Duodenal mucosa (tissue), 2 donors: ENCODE measurements at regions not wholly inside any gene's neighbourhood (a gene's known extent, or its start where the extent isn't known, plus 50 kb on each side); places are given as distances from the start of the nearest gene placed in this dataset.
"Not testable (repeated sequence)": the region's sequence is repeated elsewhere in the genome, so short reads cannot be mapped to it uniquely, and the experiment has no call there.

Source experiments
- H3K27ac ChIP-seq: one replicate; pipeline ENCODE4 v1.7.0; 2013; ENCODE audit warnings: low read depth, low read length
- H3K27me3 ChIP-seq, 2 donors: one replicate each; pipeline ENCODE4 v1.7.0; 2013; ENCODE audit warnings: low read length in 2 of 2, control low read depth in 1 of 2; ENCODE audit not compliant: insufficient read depth in 2 of 2, control insufficient read depth in 1 of 2
- H3K36me3 ChIP-seq, 2 donors: one replicate each; pipeline ENCODE4 v1.7.0; 2013; ENCODE audit warnings: low read length in 2 of 2, control low read depth in 1 of 2; ENCODE audit not compliant: insufficient read depth in 2 of 2, control insufficient read depth in 1 of 2
- H3K4me1 ChIP-seq, 2 donors: one replicate each; pipeline ENCODE4 v1.7.0; 2013; ENCODE audit warnings: low read length in 2 of 2, control low read depth in 1 of 2; ENCODE audit not compliant: insufficient read depth in 2 of 2, control insufficient read depth in 1 of 2
- H3K4me3 ChIP-seq, 2 donors: one replicate each; pipeline ENCODE4 v1.7.0; 2013; ENCODE audit warnings: low read length in 2 of 2, low read depth in 1 of 2
- H3K9ac ChIP-seq, 2 donors: one replicate each; pipeline ENCODE4 v1.7.0; 2013; ENCODE audit warnings: low read length in 2 of 2, low read depth in 1 of 2
- H3K9me3 ChIP-seq, 2 donors: one replicate each; pipeline ENCODE4 v1.7.0; 2013; ENCODE audit warnings: low read length in 2 of 2, control low read depth in 1 of 2; ENCODE audit not compliant: control insufficient read depth in 1 of 2

- not testable (repeated sequence) for H3K27ac ChIP-seq, H3K4me1 ChIP-seq, H3K9ac ChIP-seq, H3K9me3 ChIP-seq, H3K27me3 ChIP-seq, H3K36me3 ChIP-seq, H3K4me3 ChIP-seq
Observed at GRCh38 chr1:120634816-120635806, 88.6 kb upstream of the NBPF26 start.

GRCh38 chr1:120640261-120641013 is 83.3 kb upstream of the NBPF26 start:
- H3K9me3 ChIP-seq, H3K4me3 ChIP-seq, H3K9ac ChIP-seq, H3K27ac ChIP-seq, H3K4me1 ChIP-seq, H3K27me3 ChIP-seq, H3K36me3 ChIP-seq: not testable (repeated sequence)

- not testable (repeated sequence) for H3K4me1 ChIP-seq, H3K27ac ChIP-seq, H3K36me3 ChIP-seq, H3K27me3 ChIP-seq, H3K9ac ChIP-seq, H3K4me3 ChIP-seq, H3K9me3 ChIP-seq
Observed at GRCh38 chr1:120641014-120641302, 82.8 kb upstream of the NBPF26 start.

- not testable (repeated sequence) for H3K4me1 ChIP-seq, H3K36me3 ChIP-seq, H3K9ac ChIP-seq, H3K27me3 ChIP-seq, H3K27ac ChIP-seq, H3K9me3 ChIP-seq, H3K4me3 ChIP-seq
Observed at GRCh38 chr1:120647182-120647581, 76.6 kb upstream of the NBPF26 start.

GRCh38 chr1:120648915-120649623 is 74.7 kb upstream of the NBPF26 start:
- not testable (repeated sequence) for H3K36me3 ChIP-seq, H3K27me3 ChIP-seq, H3K9ac ChIP-seq, H3K4me1 ChIP-seq, H3K4me3 ChIP-seq, H3K27ac ChIP-seq, H3K9me3 ChIP-seq

- H3K27me3 ChIP-seq, H3K27ac ChIP-seq, H3K9ac ChIP-seq, H3K9me3 ChIP-seq, H3K36me3 ChIP-seq, H3K4me3 ChIP-seq, H3K4me1 ChIP-seq: not testable (repeated sequence)
Observed at GRCh38 chr1:120649730-120650129, 74.0 kb upstream of the NBPF26 start.

GRCh38 chr1:120654114-120654513 is 69.6 kb upstream of the NBPF26 start:
- not testable (repeated sequence) for H3K27ac ChIP-seq, H3K4me1 ChIP-seq, H3K9me3 ChIP-seq, H3K4me3 ChIP-seq, H3K9ac ChIP-seq, H3K36me3 ChIP-seq, H3K27me3 ChIP-seq

- H3K4me3 ChIP-seq: not testable (repeated sequence)
Observed at GRCh38 chr1:120655394-120655793, 68.4 kb upstream of the NBPF26 start.

GRCh38 chr1:120656116-120656515 is 67.6 kb upstream of the NBPF26 start:
- not testable (repeated sequence) for H3K4me1 ChIP-seq, H3K27ac ChIP-seq, H3K9ac ChIP-seq, H3K36me3 ChIP-seq, H3K4me3 ChIP-seq, H3K9me3 ChIP-seq, H3K27me3 ChIP-seq

More at GRCh38 chr1:120655394-120655793, 68.4 kb upstream of the NBPF26 start:
- H3K9ac ChIP-seq, H3K9me3 ChIP-seq, H3K27ac ChIP-seq, H3K36me3 ChIP-seq, H3K27me3 ChIP-seq, H3K4me1 ChIP-seq: not testable (repeated sequence)

- H3K4me1 ChIP-seq, H3K36me3 ChIP-seq, H3K27ac ChIP-seq, H3K9me3 ChIP-seq, H3K4me3 ChIP-seq, H3K9ac ChIP-seq, H3K27me3 ChIP-seq: not testable (repeated sequence)
Observed at GRCh38 chr1:120657804-120658203, 65.9 kb upstream of the NBPF26 start.
